ENCODE measurements at regions not wholly inside any gene's neighbourhood (a gene's known extent, or its start where the extent isn't known, plus 50 kb on each side); places are given as distances from the start of the nearest gene placed in this dataset.

DNA sequence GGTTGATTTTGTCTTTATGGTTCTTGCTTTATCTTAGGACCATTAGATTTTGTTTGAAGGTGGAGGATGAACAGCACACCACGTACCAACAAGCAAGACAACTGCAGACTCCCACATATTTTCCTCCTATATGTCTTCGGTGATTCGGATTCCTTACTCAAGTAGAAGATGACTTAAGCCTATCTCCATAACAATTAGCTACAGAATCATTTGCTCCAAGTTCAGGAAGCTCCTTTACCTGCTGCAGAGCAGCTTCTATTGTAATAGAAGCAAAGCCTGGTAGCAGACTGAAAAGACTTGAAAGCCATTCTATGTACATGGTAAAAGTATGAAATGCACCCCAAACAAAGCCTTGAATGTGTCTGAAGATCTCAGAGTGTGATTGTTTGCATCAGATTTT lies 229.0 kb downstream of the SOX2 start:
- Histone ChIP-seq H3K9ac (ENCODE audit: extremely low read depth, low read length, poor library complexity, severe bottlenecking) (no peak overlapping the region), H3K4me1 (ENCODE audit: control insufficient read depth, insufficient read depth, low read length) (peaks cover 13% of the 10 kb centered on the region), H3K27me3 (ENCODE audit: control insufficient read depth, insufficient read depth, low read length, poor library complexity, severe bottlenecking) (no peaks in the 10 kb centered on the region), H3K27ac (ENCODE audit: low read depth, low read length) (no peak overlapping the region), H3K4me3 (ENCODE audit: low read length) (no peak overlapping the region), H3K9me3 (ENCODE audit: control insufficient read depth, low read length) (peaks cover 11% of the 10 kb centered on the region), H3K36me3 (ENCODE audit: control insufficient read depth, insufficient read depth, low read length) (no peaks in the 10 kb centered on the region)
- TF ChIP-seq, protein P1, sequence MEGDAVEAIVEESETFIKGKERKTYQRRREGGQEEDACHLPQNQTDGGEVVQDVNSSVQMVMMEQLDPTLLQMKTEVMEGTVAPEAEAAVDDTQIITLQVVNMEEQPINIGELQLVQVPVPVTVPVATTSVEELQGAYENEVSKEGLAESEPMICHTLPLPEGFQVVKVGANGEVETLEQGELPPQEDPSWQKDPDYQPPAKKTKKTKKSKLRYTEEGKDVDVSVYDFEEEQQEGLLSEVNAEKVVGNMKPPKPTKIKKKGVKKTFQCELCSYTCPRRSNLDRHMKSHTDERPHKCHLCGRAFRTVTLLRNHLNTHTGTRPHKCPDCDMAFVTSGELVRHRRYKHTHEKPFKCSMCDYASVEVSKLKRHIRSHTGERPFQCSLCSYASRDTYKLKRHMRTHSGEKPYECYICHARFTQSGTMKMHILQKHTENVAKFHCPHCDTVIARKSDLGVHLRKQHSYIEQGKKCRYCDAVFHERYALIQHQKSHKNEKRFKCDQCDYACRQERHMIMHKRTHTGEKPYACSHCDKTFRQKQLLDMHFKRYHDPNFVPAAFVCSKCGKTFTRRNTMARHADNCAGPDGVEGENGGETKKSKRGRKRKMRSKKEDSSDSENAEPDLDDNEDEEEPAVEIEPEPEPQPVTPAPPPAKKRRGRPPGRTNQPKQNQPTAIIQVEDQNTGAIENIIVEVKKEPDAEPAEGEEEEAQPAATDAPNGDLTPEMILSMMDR (conservative IDR thresholded peaks at IDR 0.05): no peak
- no peak overlapping the region for H3K27ac Mint-ChIP-seq
- no peak overlapping the region for H3K4me3 Mint-ChIP-seq
- no peaks in the 10 kb centered on the region for H3K27me3 Mint-ChIP-seq (ENCODE audit: insufficient read depth)
- no peak for DNase-seq
- H3K4me1 Mint-ChIP-seq: peaks cover 40% of the 10 kb centered on the region
- H3K9me3 Mint-ChIP-seq: peaks cover 6% of the 10 kb centered on the region
- no peaks in the 10 kb centered on the region for H3K36me3 Mint-ChIP-seq (ENCODE audit: low read depth)
- WGBS, 2 experiments (ENCODE audit: insufficient coverage in 1 of 2, insufficient read length in 1 of 2): 0 to 38% methylated on average over 2 to 3 of the region's 3 CpGs

DNA sequence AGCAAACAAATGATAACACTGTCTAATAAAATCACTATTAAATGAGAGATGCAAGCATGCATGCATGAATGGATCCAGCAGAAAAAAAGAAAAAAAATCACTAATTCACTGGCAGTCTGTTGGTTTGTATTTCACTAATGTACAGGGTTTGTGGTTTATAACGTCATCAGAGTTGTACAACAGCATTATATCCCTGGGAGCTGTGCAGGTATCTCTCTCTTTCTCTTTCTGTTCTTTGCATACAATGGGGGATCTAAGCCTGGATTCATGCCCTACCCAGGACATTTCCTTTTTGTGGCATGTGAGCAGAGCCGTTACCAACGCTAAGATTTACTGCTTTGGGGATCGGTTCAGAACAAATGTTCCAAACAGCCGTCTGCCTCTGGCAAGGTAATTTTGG lies 229.5 kb downstream of the SOX2 start:
- peak overlapping the region; percentile 5 for H3K4me3 Mint-ChIP-seq
- Histone ChIP-seq H3K9me3 (ENCODE audit: control insufficient read depth, low read length) (peaks cover 11% of the 10 kb centered on the region), H3K4me1 (ENCODE audit: control insufficient read depth, insufficient read depth, low read length) (peaks cover 13% of the 10 kb centered on the region), H3K9ac (ENCODE audit: extremely low read depth, low read length, poor library complexity, severe bottlenecking) (no peak overlapping the region), H3K36me3 (ENCODE audit: control insufficient read depth, insufficient read depth, low read length) (no peaks in the 10 kb centered on the region), H3K27me3 (ENCODE audit: control insufficient read depth, insufficient read depth, low read length, poor library complexity, severe bottlenecking) (no peaks in the 10 kb centered on the region), H3K4me3 (ENCODE audit: low read length) (no peak overlapping the region), H3K27ac (ENCODE audit: low read depth, low read length) (no peak overlapping the region)
- peaks cover 40% of the 10 kb centered on the region for H3K4me1 Mint-ChIP-seq
- peaks cover 6% of the 10 kb centered on the region for H3K9me3 Mint-ChIP-seq
- no peak overlapping the region for H3K27ac Mint-ChIP-seq
- H3K36me3 Mint-ChIP-seq (ENCODE audit: low read depth): no peaks in the 10 kb centered on the region
- no peaks in the 10 kb centered on the region for H3K27me3 Mint-ChIP-seq (ENCODE audit: insufficient read depth)
- WGBS, 2 experiments (ENCODE audit: insufficient coverage in 1 of 2, insufficient read length in 1 of 2): 55 to 56% methylated on average over 4 to 5 of the region's 5 CpGs
- TF ChIP-seq, protein P1 (conservative IDR thresholded peaks at IDR 0.05): no peak
- no peak for DNase-seq

DNA sequence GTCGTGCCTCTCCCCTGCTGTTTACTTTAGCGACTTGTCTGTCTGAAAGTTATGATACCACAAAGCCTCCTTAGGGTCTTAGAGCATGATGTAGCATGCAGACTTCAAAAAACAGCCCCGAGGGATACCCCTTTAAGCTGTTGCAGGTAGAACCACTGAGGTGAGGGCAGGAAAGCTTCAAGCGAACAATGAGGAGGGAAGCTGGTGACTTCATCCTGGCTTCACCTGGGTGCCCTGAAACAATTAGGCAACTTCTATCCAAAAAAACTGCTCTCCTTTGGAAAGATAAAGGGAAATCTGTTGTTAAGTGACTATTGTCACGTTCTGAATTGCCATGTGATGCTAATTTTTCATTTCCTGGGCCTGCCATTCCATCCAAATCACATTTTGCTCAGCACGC lies 231.6 kb downstream of the SOX2 start:
- H3K4me3 Mint-ChIP-seq: no peak overlapping the region
- Histone ChIP-seq H3K27me3 (ENCODE audit: control insufficient read depth, insufficient read depth, low read length, poor library complexity, severe bottlenecking) (no peaks in the 10 kb centered on the region), H3K9ac (ENCODE audit: extremely low read depth, low read length, poor library complexity, severe bottlenecking) (no peak overlapping the region), H3K36me3 (ENCODE audit: control insufficient read depth, insufficient read depth, low read length) (no peaks in the 10 kb centered on the region), H3K4me3 (ENCODE audit: low read length) (no peak overlapping the region), H3K4me1 (ENCODE audit: control insufficient read depth, insufficient read depth, low read length) (peaks cover 13% of the 10 kb centered on the region), H3K9me3 (ENCODE audit: control insufficient read depth, low read length) (peaks cover 11% of the 10 kb centered on the region), H3K27ac (ENCODE audit: low read depth, low read length) (no peak overlapping the region)
- no peaks in the 10 kb centered on the region for H3K36me3 Mint-ChIP-seq (ENCODE audit: low read depth)
- no peaks in the 10 kb centered on the region for H3K27me3 Mint-ChIP-seq (ENCODE audit: insufficient read depth)
- TF ChIP-seq, protein P1 (conservative IDR thresholded peaks at IDR 0.05): no peak
- peaks cover 6% of the 10 kb centered on the region for H3K9me3 Mint-ChIP-seq
- peak; percentile 75 for DNase-seq
- peak overlapping the region; percentile 81 for H3K27ac Mint-ChIP-seq
- peaks cover 45% of the 10 kb centered on the region for H3K4me1 Mint-ChIP-seq
- 33 to 53% methylated on average over 3 to 6 of the region's 6 CpGs for WGBS, 2 experiments (ENCODE audit: insufficient coverage in 1 of 2, insufficient read length in 1 of 2)
